A673 (cell line): ENCODE measurements at regions not wholly inside any gene's neighbourhood (a gene's known extent, or its start where the extent isn't known, plus 50 kb on each side); places are given as distances from the start of the nearest gene placed in this dataset.
"Not testable (repeated sequence)": the region's sequence is repeated elsewhere in the genome, so short reads cannot be mapped to it uniquely, and the experiment has no call there.

ENCODE experiments used
- BruUV-seq: library from RNA; stranded (reverse); fragments of 400-500 nt; replicated peaks from 2 replicates; lab custom pipeline; 2021; lab: Mats Ljungman, UMichigan
- CTCF ChIA-PET: fragments of 300-600 bp; sonication (Branson Sonifier 250); formaldehyde crosslinking; loops from one replicate; lab custom pipeline; 2022; ENCODE audit warnings: antibody characterized with exemption; lab: Charles Lee
- POLR2A ChIA-PET: fragments of 300-600 bp; sonication (Branson Sonifier 250); formaldehyde crosslinking; loops from one replicate; lab custom pipeline; 2022; ENCODE audit warnings: antibody characterized with exemption; ENCODE audit not compliant: low non-redundant PET; lab: Charles Lee
- DNase-seq: peaks from one replicate; pipeline ENCODE4 v3.0.0-alpha.2; 2015; ENCODE audit warnings: low spot score
- H3K27ac ChIP-seq: fragments of 200-600 bp; sonication (generic); 2 replicates; pipeline ENCODE4 v1.5.1; 2016; ENCODE audit warnings: mixed run types, low read depth, mild to moderate bottlenecking, mixed read lengths, antibody characterized with exemption, low read length; ENCODE audit not compliant: poor library complexity, severe bottlenecking
- H3K27me3 ChIP-seq: fragments of 200-600 bp; sonication (generic); replicated peaks from 2 replicates; pipeline ENCODE4 v1.6.1; 2017; ENCODE audit warnings: mixed run types, low read depth, mild to moderate bottlenecking, mixed read lengths, antibody characterized with exemption, low read length; ENCODE audit not compliant: insufficient read depth, poor library complexity
- H3K36me3 ChIP-seq: fragments of 200-600 bp; sonication (generic); 2 replicates; pipeline ENCODE4 v1.6.1; 2016; ENCODE audit warnings: mixed run types, mild to moderate bottlenecking, mixed read lengths, antibody characterized with exemption, low read length; ENCODE audit not compliant: insufficient read depth, poor library complexity, severe bottlenecking
- H3K4me1 ChIP-seq: fragments of 200-600 bp; sonication (generic); 2 replicates; pipeline ENCODE4 v1.6.1; 2017; ENCODE audit warnings: mixed run types, mild to moderate bottlenecking, mixed read lengths, antibody characterized with exemption, low read length; ENCODE audit not compliant: insufficient read depth, poor library complexity, severe bottlenecking
- H3K4me3 ChIP-seq: fragments of 200-600 bp; sonication (generic); 2 replicates; pipeline ENCODE4 v1.5.1; 2016; ENCODE audit warnings: low read depth, mixed run types, mild to moderate bottlenecking, mixed read lengths, low read length; ENCODE audit not compliant: poor library complexity, severe bottlenecking
- H3K9me3 ChIP-seq: fragments of 200-600 bp; sonication (generic); 2 replicates; pipeline ENCODE4 v1.6.1; 2016; ENCODE audit warnings: mixed run types, low read depth, mild to moderate bottlenecking, mixed read lengths, antibody characterized with exemption, low read length; ENCODE audit not compliant: poor library complexity, severe bottlenecking
- EZH2 ChIP-seq: fragments of 200-600 bp; sonication (generic); IDR thresholded peaks from 2 replicates; pipeline ENCODE4 v1.6.1; 2017; ENCODE audit warnings: borderline replicate concordance, low read depth, mild to moderate bottlenecking, mixed read lengths, antibody characterized with exemption, low read length; ENCODE audit not compliant: poor library complexity, severe bottlenecking
- intact Hi-C: fragments of 100-400 bp; cut with micrococcal nuclease; formaldehyde crosslinking; loops from one replicate; pipeline ENCODE4 v1.10.0; 2022; ENCODE audit not compliant: unreplicated experiment
- TF ChIP-seq, protein P1 (sequence below): fragments of 300-800, 200-600 bp; sonication (generic); conservative IDR thresholded peaks from 2 replicates; pipeline ENCODE4 v1.5.1; 2017; ENCODE audit warnings: low read depth, mild to moderate bottlenecking, antibody characterized with exemption, low read length, moderate library complexity, mixed read lengths

DNA sequence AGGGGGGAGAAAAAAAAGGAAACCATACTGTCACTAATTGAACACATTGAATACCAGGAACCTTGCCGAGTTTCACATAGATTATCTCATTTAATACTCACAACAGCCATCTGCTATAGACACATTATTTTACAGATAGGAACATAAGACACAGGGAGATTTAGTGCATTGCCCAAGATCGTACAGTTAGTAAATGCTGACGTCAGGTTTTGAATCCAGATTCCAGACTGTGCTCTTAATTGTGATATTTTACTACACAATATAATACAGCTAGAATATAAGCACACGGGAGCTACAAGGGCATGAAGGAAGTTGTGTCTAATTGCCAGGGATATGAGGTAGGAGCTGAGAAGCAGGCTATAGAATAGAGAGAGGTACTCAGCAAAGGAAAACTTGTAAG is 93.9 kb upstream of the MINDY3 start:
- intact Hi-C loops = no loop called here
- DNase-seq = no peak
- no peaks in the 10 kb centered on the region for H3K36me3 ChIP-seq
- peaks cover 91% of the 10 kb centered on the region for H3K27me3 ChIP-seq
- H3K9me3 ChIP-seq = no peaks in the 10 kb centered on the region
- ChIA-PET POLR2A (no interaction called here), CTCF (no interaction called here)
- TF ChIP-seq, protein P1, sequence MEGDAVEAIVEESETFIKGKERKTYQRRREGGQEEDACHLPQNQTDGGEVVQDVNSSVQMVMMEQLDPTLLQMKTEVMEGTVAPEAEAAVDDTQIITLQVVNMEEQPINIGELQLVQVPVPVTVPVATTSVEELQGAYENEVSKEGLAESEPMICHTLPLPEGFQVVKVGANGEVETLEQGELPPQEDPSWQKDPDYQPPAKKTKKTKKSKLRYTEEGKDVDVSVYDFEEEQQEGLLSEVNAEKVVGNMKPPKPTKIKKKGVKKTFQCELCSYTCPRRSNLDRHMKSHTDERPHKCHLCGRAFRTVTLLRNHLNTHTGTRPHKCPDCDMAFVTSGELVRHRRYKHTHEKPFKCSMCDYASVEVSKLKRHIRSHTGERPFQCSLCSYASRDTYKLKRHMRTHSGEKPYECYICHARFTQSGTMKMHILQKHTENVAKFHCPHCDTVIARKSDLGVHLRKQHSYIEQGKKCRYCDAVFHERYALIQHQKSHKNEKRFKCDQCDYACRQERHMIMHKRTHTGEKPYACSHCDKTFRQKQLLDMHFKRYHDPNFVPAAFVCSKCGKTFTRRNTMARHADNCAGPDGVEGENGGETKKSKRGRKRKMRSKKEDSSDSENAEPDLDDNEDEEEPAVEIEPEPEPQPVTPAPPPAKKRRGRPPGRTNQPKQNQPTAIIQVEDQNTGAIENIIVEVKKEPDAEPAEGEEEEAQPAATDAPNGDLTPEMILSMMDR = no peak
- no peak for TF ChIP-seq EZH2
- BruUV-seq = no TSS peak
- H3K4me1 ChIP-seq = no peaks in the 10 kb centered on the region
- no peak overlapping the region for H3K27ac ChIP-seq
- H3K4me3 ChIP-seq = no peak overlapping the region

- H3K36me3 ChIP-seq = no peaks in the 10 kb centered on the region
- POLR2A ChIA-PET = no interaction called here
- DNase-seq = no peak
- no TSS peak for BruUV-seq
- intact Hi-C loops = no loop called here
- TF ChIP-seq, protein P1 = no peak
- no peak for TF ChIP-seq EZH2
- H3K9me3 ChIP-seq = no peaks in the 10 kb centered on the region
- CTCF ChIA-PET = no interaction called here
- no peaks in the 10 kb centered on the region for H3K4me1 ChIP-seq
- peaks cover 93% of the 10 kb centered on the region for H3K27me3 ChIP-seq
- no peak overlapping the region for H3K4me3 ChIP-seq
- no peak overlapping the region for H3K27ac ChIP-seq
These were observed 100.0 kb upstream of the MINDY3 start for GRCh38 chr10:15960277-15960676.

GRCh38 chr10:15972736-15973135 is 112.4 kb upstream of the MINDY3 start:
- BruUV-seq, H3K9me3 ChIP-seq, DNase-seq, H3K27ac ChIP-seq, POLR2A ChIA-PET, H3K4me3 ChIP-seq, CTCF ChIA-PET, H3K4me1 ChIP-seq, H3K36me3 ChIP-seq, intact Hi-C loops: not testable (repeated sequence)
- H3K27me3 ChIP-seq = peaks cover 79% of the 10 kb centered on the region

- H3K4me3 ChIP-seq = no peak overlapping the region
- TF ChIP-seq, protein P1 = no peak
- no peak for TF ChIP-seq EZH2
- no peak overlapping the region for H3K27ac ChIP-seq
- H3K27me3 ChIP-seq = peaks cover 24% of the 10 kb centered on the region
- intact Hi-C loops = no loop called here
- ChIA-PET POLR2A (no interaction called here), CTCF (no interaction called here)
- BruUV-seq = no TSS peak
- H3K4me1 ChIP-seq = no peaks in the 10 kb centered on the region
- no peaks in the 10 kb centered on the region for H3K9me3 ChIP-seq
- no peaks in the 10 kb centered on the region for H3K36me3 ChIP-seq
- no peak for DNase-seq
These were observed 125.4 kb upstream of the MINDY3 start for GRCh38 chr10:15985690-15986089.
